Keratinocyte (primary cell): ENCODE measurements at regions not wholly inside any gene's neighbourhood (a gene's known extent, or its start where the extent isn't known, plus 50 kb on each side); places are given as distances from the start of the nearest gene placed in this dataset.
A peak's percentile ranks its signal among the peaks of the same experiment; 100 is the strongest.

Experiments
- DNase-seq: peaks from one replicate; pipeline ENCODE4 v3.0.0-alpha.2; 2011; ENCODE audit warnings: low read depth, missing footprints, low spot score
- FAIRE-seq: peaks from 2 replicates; lab custom pipeline; 2011; peaks lifted over from hg19 to GRCh38; lab: Jason Lieb, UNC
- H2AFZ ChIP-seq: 2 replicates; pipeline ENCODE4 v1.6.0; 2012; ENCODE audit warnings: low read length, control low read depth, inconsistent platforms; ENCODE audit not compliant: control insufficient read depth
- H3K27ac ChIP-seq: 2 replicates; pipeline ENCODE4 v1.5.1; 2011; ENCODE audit warnings: low read length; ENCODE audit not compliant: control insufficient read depth, insufficient read depth
- H3K27me3 ChIP-seq: 3 replicates; pipeline ENCODE4 v1.6.0; 2011; ENCODE audit warnings: low read length; ENCODE audit not compliant: control insufficient read depth, insufficient read depth; ENCODE audit errors: extremely low read depth
- H3K36me3 ChIP-seq, 2 experiments: 2 replicates in 1 of 2; 3 replicates in 1 of 2; pipeline ENCODE4 v1.5.1; 2011; ENCODE audit warnings: low read length in 2 of 2, mild to moderate bottlenecking in 1 of 2; ENCODE audit not compliant: control insufficient read depth in 2 of 2, insufficient read depth in 2 of 2; ENCODE audit errors: extremely low read depth in 1 of 2
- H3K4me1 ChIP-seq: 3 replicates; pipeline ENCODE4 v1.5.1; 2011; ENCODE audit warnings: low read length; ENCODE audit not compliant: control insufficient read depth, insufficient read depth; ENCODE audit errors: extremely low read depth
- H3K4me2 ChIP-seq: 3 replicates; pipeline ENCODE4 v1.6.0; 2011; ENCODE audit warnings: low read depth, low read length; ENCODE audit not compliant: control insufficient read depth, insufficient read depth; ENCODE audit errors: extremely low read depth
- H3K4me3 ChIP-seq, 3 experiments: fragments of 200-600 bp in 1 of 3; sonication (generic) in 1 of 3; 2 replicates in 2 of 3; 3 replicates in 1 of 3; pipeline ENCODE4 v1.5.1; 2011 to 2016; ENCODE audit warnings: low read length in 3 of 3, mild to moderate bottlenecking in 3 of 3, control low read depth in 2 of 3, inconsistent platforms in 1 of 3, low read depth in 1 of 3, mixed read lengths in 1 of 3, mixed run types in 1 of 3, moderate library complexity in 1 of 3; ENCODE audit not compliant: control insufficient read depth in 2 of 3, insufficient read depth in 2 of 3; ENCODE audit errors: extremely low read depth in 1 of 3
- H3K79me2 ChIP-seq: 2 replicates; pipeline ENCODE4 v1.6.0; 2012; ENCODE audit warnings: low read length; ENCODE audit not compliant: control insufficient read depth, insufficient read depth
- H3K9ac ChIP-seq: 3 replicates; pipeline ENCODE4 v1.6.0; 2011; ENCODE audit warnings: low read length; ENCODE audit not compliant: control insufficient read depth, insufficient read depth; ENCODE audit errors: extremely low read depth
- H3K9me1 ChIP-seq: 3 replicates; pipeline ENCODE4 v1.6.0; 2011; ENCODE audit warnings: low read length; ENCODE audit not compliant: control insufficient read depth, insufficient read depth; ENCODE audit errors: extremely low read depth
- H3K9me3 ChIP-seq: 2 replicates; pipeline ENCODE4 v1.5.1; 2012; ENCODE audit warnings: low read depth, low read length; ENCODE audit not compliant: control insufficient read depth
- H4K20me1 ChIP-seq: 3 replicates; pipeline ENCODE4 v1.6.0; 2011; ENCODE audit warnings: low read length; ENCODE audit not compliant: control insufficient read depth, insufficient read depth; ENCODE audit errors: extremely low read depth
- EZH2 ChIP-seq: IDR thresholded peaks from one replicate; pipeline ENCODE4 v1.6.1; 2012; ENCODE audit warnings: inconsistent platforms, mild to moderate bottlenecking, low read length, moderate library complexity
- dilution Hi-C: fragments of 300-500 bp; cut with MboI; formaldehyde crosslinking; loops from one replicate; pipeline ENCODE4 v1.7.0; 2020; ENCODE audit warnings: low sequenced_read_pairs; ENCODE audit not compliant: extremely low pct_ligation_motif_present
- TF ChIP-seq, protein P1 (sequence below), 3 experiments: IDR thresholded peaks in 1 of 3; conservative IDR thresholded peaks in 1 of 3; optimal IDR thresholded peaks in 1 of 3; 2 replicates in 2 of 3; 3 replicates in 1 of 3; pipeline versions ENCODE3 to v1.5.1; 2011; ENCODE audit warnings: low read length in 3 of 3, mild to moderate bottlenecking in 3 of 3, moderate library complexity in 2 of 3, control low read depth in 1 of 3, inconsistent platforms in 1 of 3; ENCODE audit not compliant: insufficient read depth in 2 of 3; ENCODE audit errors: extremely low read depth in 1 of 3

DNA sequence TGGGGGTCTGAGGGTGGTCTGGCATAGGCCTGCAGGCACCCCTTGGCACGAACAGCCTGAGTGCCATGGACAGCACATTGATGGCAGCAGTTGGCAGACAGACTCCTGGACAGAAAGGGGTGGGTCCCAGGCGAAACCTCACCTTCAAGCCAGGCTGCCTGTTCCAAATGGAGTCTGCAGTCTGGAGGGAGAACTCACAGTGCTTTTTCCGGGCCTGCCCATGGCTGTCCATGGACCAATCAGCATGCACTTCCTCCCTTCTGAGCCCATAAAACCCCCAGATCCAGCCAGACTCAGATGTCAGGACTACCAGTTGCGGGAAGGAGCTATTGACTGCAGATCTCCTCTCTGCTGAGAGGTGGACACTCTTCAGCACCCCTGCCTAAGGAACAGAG lies 694.6 kb upstream of the ACVR2A start:
- no peak for TF ChIP-seq EZH2
- Histone ChIP-seq H3K9me3 (peaks cover 8% of the 10 kb centered on the region), H3K4me2 (peak overlapping the region; percentile 60), H3K9me1 (no peaks in the 10 kb centered on the region), H3K4me1 (peaks cover 12% of the 10 kb centered on the region), H2AFZ (no peak overlapping the region), H3K27me3 (no peaks in the 10 kb centered on the region), H3K79me2 (no peaks in the 10 kb centered on the region), H3K36me3 (no peaks in the 10 kb centered on the region), H3K4me3 (no peak overlapping the region), H3K27ac (no peak overlapping the region), H4K20me1 (no peaks in the 10 kb centered on the region), H3K9ac (no peak overlapping the region)
- DNase-seq: no peak
- dilution Hi-C loops: no loop called here
- FAIRE-seq: no peak

DNA sequence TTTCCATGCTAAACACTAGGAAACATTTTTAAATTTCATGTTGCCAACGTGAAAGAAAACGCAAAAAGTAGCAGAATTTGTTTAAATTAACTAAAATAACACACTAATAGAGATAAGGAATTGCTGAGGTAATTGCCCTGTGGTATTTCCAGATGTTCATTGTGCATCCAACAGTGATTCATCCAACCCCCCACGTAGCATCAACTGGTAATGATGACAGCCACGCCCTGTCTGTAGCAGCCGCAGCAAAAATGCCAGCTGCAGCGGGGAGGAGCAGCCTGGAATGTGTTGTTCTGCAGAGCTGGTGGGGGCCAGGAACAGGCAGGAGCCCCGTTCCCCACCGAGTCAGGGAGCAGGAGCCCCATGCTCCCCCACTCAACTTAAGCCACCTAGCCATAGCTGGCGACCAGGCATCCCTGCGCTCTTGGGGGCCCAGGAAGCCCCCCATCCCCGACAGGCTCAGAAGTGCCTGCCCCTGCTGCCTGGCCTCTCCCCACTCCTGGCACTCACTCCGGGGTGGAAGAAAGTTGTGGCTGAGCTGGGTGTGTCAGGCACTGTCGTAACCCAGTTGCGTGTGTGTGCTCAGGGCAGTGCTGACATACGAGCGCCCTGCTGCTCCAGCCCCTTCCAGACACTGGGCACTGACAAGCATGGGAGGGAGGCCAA lies 695.1 kb upstream of the ACVR2A start:
- TF ChIP-seq, protein P1, sequence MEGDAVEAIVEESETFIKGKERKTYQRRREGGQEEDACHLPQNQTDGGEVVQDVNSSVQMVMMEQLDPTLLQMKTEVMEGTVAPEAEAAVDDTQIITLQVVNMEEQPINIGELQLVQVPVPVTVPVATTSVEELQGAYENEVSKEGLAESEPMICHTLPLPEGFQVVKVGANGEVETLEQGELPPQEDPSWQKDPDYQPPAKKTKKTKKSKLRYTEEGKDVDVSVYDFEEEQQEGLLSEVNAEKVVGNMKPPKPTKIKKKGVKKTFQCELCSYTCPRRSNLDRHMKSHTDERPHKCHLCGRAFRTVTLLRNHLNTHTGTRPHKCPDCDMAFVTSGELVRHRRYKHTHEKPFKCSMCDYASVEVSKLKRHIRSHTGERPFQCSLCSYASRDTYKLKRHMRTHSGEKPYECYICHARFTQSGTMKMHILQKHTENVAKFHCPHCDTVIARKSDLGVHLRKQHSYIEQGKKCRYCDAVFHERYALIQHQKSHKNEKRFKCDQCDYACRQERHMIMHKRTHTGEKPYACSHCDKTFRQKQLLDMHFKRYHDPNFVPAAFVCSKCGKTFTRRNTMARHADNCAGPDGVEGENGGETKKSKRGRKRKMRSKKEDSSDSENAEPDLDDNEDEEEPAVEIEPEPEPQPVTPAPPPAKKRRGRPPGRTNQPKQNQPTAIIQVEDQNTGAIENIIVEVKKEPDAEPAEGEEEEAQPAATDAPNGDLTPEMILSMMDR (optimal IDR thresholded peaks at IDR 0.05 in 1 of 3, IDR thresholded peaks at IDR 0.05 in 1 of 3, conservative IDR thresholded peaks at IDR 0.05 in 1 of 3; ENCODE audit: extremely low read depth in 1 of 3, insufficient read depth in 2 of 3, low read length in 3 of 3): no peak
- TF ChIP-seq EZH2: no peak
- dilution Hi-C loops: no loop called here
- Histone ChIP-seq H3K27ac (peak overlapping the region; percentile 38), H3K9ac (no peak overlapping the region), H3K79me2 (no peaks in the 10 kb centered on the region), H3K4me2 (peak overlapping the region; percentile 60), H2AFZ (no peak overlapping the region), H3K27me3 (no peaks in the 10 kb centered on the region), H4K20me1 (no peaks in the 10 kb centered on the region), H3K36me3 (no peaks in the 10 kb centered on the region), H3K4me3 (no peak overlapping the region), H3K4me1 (peaks cover 12% of the 10 kb centered on the region), H3K9me3 (peaks cover 8% of the 10 kb centered on the region), H3K9me1 (no peaks in the 10 kb centered on the region)
- DNase-seq (peak; percentile 53), FAIRE-seq (no peak)

DNA sequence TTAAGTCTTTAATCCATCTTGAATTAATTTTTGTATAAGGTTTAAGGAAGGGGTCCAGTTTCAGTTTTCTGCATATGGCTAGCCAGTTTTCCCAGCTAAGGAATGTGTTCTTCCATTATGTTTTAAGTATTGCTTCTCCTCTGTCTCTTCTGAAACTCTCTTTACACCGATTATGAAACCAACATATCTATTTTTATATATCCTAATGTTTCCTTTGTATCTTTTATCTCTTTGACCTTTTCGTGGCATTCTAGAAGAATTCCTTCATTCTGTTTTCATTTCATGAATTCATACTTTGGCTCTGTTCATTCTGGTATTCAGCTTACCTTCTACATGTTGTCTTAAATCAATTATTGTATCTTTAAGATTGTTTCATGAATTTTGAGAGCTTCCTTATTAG lies 697.0 kb upstream of the ACVR2A start:
- Histone ChIP-seq H4K20me1 (no peaks in the 10 kb centered on the region), H3K27ac (no peak overlapping the region), H3K27me3 (no peaks in the 10 kb centered on the region), H3K9ac (no peak overlapping the region), H3K4me1 (peaks cover 12% of the 10 kb centered on the region), H3K79me2 (no peaks in the 10 kb centered on the region), H3K9me1 (no peaks in the 10 kb centered on the region), H3K9me3 (peaks cover 8% of the 10 kb centered on the region), H3K36me3 (no peaks in the 10 kb centered on the region), H3K4me2 (no peak overlapping the region), H2AFZ (no peak overlapping the region), H3K4me3 (no peak overlapping the region)
- dilution Hi-C loops: no loop called here
- FAIRE-seq (no peak), DNase-seq (no peak)
- no peak for TF ChIP-seq EZH2
- TF ChIP-seq, protein P1 (optimal IDR thresholded peaks at IDR 0.05 in 1 of 3, IDR thresholded peaks at IDR 0.05 in 1 of 3, conservative IDR thresholded peaks at IDR 0.05 in 1 of 3; ENCODE audit: extremely low read depth in 1 of 3, insufficient read depth in 2 of 3, low read length in 3 of 3): no peak
